Activated CD8-positive, alpha-beta T cell treated with anti-CD3 and anti-CD28 coated beads for 36 hours (primary cell): ENCODE measurements at regions not wholly inside any gene's neighbourhood (a gene's known extent, or its start where the extent isn't known, plus 50 kb on each side); places are given as distances from the start of the nearest gene placed in this dataset.

Experiments used
- ATAC-seq: fragments of 200-7000 bp; cut with Tn5 transposase; one replicate; pipeline ENCODE4 v1.10.0; 2021; ENCODE audit warnings: mild to moderate bottlenecking, moderate library complexity
- CTCF ChIA-PET: fragments of 350-600 bp; sonication (Branson Sonifier 250); formaldehyde crosslinking; loops from one replicate; lab custom pipeline; 2021; ENCODE audit warnings: antibody characterized with exemption; lab: Charles Lee
- POLR2A ChIA-PET: fragments of 350-600 bp; sonication (Branson Sonifier 250); formaldehyde crosslinking; loops from one replicate; lab custom pipeline; 2021; ENCODE audit warnings: antibody characterized with exemption; lab: Charles Lee
- DNase-seq: peaks from one replicate; pipeline ENCODE4 v3.0.0-alpha.2; 2020
- H3K27ac Mint-ChIP-seq: one replicate; pipeline ENCODE4 v1.8.0; 2021; ENCODE audit warnings: mild to moderate bottlenecking, mixed read lengths
- H3K27me3 Mint-ChIP-seq: one replicate; pipeline ENCODE4 v1.8.0; 2021; ENCODE audit warnings: mixed read lengths
- H3K36me3 Mint-ChIP-seq: one replicate; pipeline ENCODE4 v1.8.0; 2021; ENCODE audit warnings: low read depth, mixed read lengths
- H3K4me1 Mint-ChIP-seq: one replicate; pipeline ENCODE4 v1.8.0; 2021; ENCODE audit warnings: low read depth, mixed read lengths
- H3K4me3 Mint-ChIP-seq: one replicate; pipeline ENCODE4 v1.8.0; 2021; ENCODE audit warnings: mild to moderate bottlenecking, moderate library complexity, mixed read lengths
- H3K9me3 Mint-ChIP-seq: one replicate; pipeline ENCODE4 v1.8.0; 2021; ENCODE audit warnings: mixed read lengths
- intact Hi-C: fragments of 100-400 bp; cut with micrococcal nuclease; formaldehyde crosslinking; loops from one replicate; pipeline ENCODE4 v1.10.0; 2022
- TF ChIP-seq, protein P1 (sequence below): fragments of 200-600 bp; IDR thresholded peaks from one replicate; pipeline ENCODE4 v1.8.0; 2022; ENCODE audit warnings: antibody characterized with exemption, mild to moderate bottlenecking

DNA sequence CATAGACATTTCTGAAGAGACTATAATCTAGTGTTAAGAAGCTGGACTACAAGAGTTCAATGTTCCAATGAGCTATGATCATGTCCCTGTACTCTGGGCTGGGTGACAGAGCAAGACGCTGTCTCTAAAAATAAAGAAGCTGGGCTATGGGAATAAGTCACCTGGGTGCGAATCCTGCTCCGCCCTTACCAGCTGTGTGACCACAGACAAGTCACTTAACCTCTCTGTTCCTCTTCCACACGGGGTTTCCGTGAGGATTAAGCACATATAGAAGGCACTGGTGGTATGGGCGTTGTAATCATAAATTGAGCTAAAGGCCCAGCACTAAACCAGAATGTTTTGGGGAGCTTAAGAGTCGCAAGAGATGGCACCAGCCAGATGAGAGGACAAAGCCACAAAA, 178.5 kb downstream of the HAUS1 start:
- intact Hi-C loops: loop anchor here (5.0 kb wide), 2 partner anchors 200 to 375 kb away; partner anchors contain the start of gene LOXHD1
- Mint-ChIP-seq H3K9me3 (no peaks in the 10 kb centered on the region), H3K4me1 (peaks cover 4% of the 10 kb centered on the region), H3K36me3 (no peaks in the 10 kb centered on the region), H3K4me3 (no peak overlapping the region), H3K27me3 (no peaks in the 10 kb centered on the region), H3K27ac (no peak overlapping the region)
- ChIA-PET CTCF (interaction anchor here (0.7 to 6.3 kb wide), 5 partner anchors 25 to 375 kb away, joined by 3 to 56 read pairs (median 28); partner anchors contain the start of gene LOXHD1), POLR2A (interaction anchor here (1.1 kb wide), 1 partner anchor 110 kb away, joined by 4 read pairs; no protein-coding TSS in a partner anchor)
- TF ChIP-seq, protein P1, sequence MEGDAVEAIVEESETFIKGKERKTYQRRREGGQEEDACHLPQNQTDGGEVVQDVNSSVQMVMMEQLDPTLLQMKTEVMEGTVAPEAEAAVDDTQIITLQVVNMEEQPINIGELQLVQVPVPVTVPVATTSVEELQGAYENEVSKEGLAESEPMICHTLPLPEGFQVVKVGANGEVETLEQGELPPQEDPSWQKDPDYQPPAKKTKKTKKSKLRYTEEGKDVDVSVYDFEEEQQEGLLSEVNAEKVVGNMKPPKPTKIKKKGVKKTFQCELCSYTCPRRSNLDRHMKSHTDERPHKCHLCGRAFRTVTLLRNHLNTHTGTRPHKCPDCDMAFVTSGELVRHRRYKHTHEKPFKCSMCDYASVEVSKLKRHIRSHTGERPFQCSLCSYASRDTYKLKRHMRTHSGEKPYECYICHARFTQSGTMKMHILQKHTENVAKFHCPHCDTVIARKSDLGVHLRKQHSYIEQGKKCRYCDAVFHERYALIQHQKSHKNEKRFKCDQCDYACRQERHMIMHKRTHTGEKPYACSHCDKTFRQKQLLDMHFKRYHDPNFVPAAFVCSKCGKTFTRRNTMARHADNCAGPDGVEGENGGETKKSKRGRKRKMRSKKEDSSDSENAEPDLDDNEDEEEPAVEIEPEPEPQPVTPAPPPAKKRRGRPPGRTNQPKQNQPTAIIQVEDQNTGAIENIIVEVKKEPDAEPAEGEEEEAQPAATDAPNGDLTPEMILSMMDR: no peak
- ATAC-seq (no peak), DNase-seq (no peak)

DNA sequence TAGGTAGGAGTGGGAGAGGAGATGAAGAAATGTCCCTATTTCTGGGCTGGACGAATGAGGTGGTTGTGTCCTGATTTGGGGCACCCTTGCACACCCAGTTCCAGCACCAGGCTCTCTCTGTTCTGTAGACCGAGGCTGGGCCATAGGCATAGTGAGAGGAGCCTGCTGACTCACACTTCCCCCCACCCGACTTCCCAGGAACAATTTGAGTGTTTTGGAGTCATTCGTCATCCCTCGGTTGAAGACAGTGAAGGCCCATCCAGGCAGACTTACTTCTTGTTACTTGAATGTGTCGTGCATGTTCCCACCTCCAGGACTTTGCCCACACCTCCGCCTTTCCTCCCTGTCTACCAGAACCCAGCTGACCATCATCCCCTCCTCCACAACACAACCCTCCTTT, 179.1 kb downstream of the HAUS1 start:
- Mint-ChIP-seq H3K36me3 (no peaks in the 10 kb centered on the region), H3K27me3 (no peaks in the 10 kb centered on the region)
- intact Hi-C loops: loop anchor here (5.0 kb wide), 2 partner anchors 199 to 374 kb away; partner anchors contain the start of gene LOXHD1

DNA sequence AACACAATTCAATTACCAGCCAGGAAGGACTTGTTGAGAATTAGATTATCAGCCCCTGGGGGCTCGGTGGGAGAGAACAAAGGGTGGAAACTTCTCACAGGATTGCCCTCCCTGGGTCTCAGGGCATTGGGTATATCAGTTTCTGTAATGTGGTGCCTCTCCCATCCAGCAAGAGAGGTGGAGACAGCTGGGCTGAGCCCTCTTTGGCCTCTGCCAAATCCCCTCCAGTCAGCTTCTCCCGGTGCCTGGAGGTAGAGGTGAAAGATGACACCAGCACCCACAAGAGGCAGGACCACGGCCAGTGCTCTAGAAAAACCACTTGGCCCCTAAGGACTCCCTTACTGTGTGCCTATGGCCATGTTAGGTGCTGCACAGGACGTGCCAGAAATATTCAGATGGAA, 179.7 kb downstream of the HAUS1 start:
- intact Hi-C loops: loop anchor here (5.0 kb wide), 2 partner anchors 198 to 373 kb away; partner anchors contain the start of gene LOXHD1
- no peaks in the 10 kb centered on the region for H3K27me3 Mint-ChIP-seq
- no peaks in the 10 kb centered on the region for H3K9me3 Mint-ChIP-seq
- ATAC-seq (no peak), DNase-seq (no peak)
- no peaks in the 10 kb centered on the region for H3K36me3 Mint-ChIP-seq
- ChIA-PET CTCF (interaction anchor here (0.9 to 1.0 kb wide), 2 partner anchors 374 to 376 kb away, joined by 3 to 4 read pairs; no protein-coding TSS in a partner anchor), POLR2A (no interaction called here)
- H3K27ac Mint-ChIP-seq: no peak overlapping the region
- no peaks in the 10 kb centered on the region for H3K4me1 Mint-ChIP-seq
- H3K4me3 Mint-ChIP-seq: no peak overlapping the region
- TF ChIP-seq, protein P1: no peak

More for the DNA sequence above, 179.1 kb downstream of the HAUS1 start:
- Mint-ChIP-seq H3K4me3 (no peak overlapping the region), H3K27ac (no peak overlapping the region), H3K9me3 (no peaks in the 10 kb centered on the region), H3K4me1 (peaks cover 2% of the 10 kb centered on the region)
- TF ChIP-seq, protein P1: no peak
- CTCF ChIA-PET: interaction anchor here (0.5 to 6.3 kb wide), 6 partner anchors 110 to 377 kb away, joined by 3 to 56 read pairs (median 16); partner anchors contain the start of gene LOXHD1
- no peak for ATAC-seq
- POLR2A ChIA-PET: no interaction called here
- DNase-seq: no peak

DNA sequence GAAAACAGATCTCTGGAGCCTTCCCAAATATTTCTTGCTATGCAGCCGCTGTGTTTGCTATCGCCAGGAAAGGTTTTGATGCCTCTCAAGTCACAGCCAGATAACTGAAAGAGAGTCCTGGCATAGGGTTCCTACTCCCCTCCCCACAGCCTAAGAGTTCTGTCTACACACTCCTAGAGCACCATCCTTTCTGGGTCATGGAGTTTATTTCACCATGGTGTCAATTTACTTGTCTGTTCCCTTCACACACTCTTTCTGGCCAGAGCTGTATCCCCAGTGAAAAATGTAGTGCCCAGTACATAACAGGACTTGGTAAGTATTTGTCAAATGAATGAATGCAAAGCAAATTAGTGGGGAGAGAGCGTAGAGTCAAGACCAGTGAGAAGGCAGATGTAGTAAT, 185.3 kb downstream of the HAUS1 start:
- Mint-ChIP-seq H3K9me3 (no peaks in the 10 kb centered on the region), H3K4me3 (no peak overlapping the region), H3K27me3 (no peaks in the 10 kb centered on the region), H3K27ac (no peak overlapping the region), H3K4me1 (no peaks in the 10 kb centered on the region), H3K36me3 (no peaks in the 10 kb centered on the region)
- DNase-seq: no peak
- no peak for ATAC-seq
- POLR2A ChIA-PET: interaction anchor here (0.6 kb wide), 1 partner anchor 1334 kb away, joined by 3 read pairs; no protein-coding TSS in a partner anchor
- CTCF ChIA-PET: no interaction called here
- TF ChIP-seq, protein P1: no peak
- intact Hi-C loops: no loop called here

DNA sequence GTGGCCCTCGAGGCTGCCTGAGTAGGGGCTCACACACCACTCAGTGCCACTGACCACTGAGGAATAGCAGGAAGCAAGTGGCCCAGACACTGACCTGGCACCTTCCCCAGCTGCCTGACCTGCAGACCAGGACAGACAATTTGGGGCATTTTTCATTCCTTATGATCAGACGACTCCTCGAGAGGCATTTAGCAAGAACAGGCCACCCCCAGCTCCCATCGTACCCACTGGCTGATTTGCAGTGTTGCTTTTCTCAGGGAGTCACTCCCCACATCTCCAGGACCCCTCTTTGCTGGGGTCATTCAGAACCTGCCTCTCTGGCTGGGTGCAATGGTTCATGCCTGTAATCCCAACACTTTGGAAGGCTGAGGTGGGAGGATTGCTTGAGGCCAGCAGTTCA, 185.7 kb downstream of the HAUS1 start:
- Mint-ChIP-seq H3K27me3 (no peaks in the 10 kb centered on the region), H3K36me3 (no peaks in the 10 kb centered on the region), H3K4me1 (no peaks in the 10 kb centered on the region), H3K9me3 (no peaks in the 10 kb centered on the region), H3K27ac (no peak overlapping the region), H3K4me3 (no peak overlapping the region)
- ATAC-seq (no peak), DNase-seq (no peak)
- TF ChIP-seq, protein P1: no peak
- POLR2A ChIA-PET: interaction anchor here (0.9 kb wide), 1 partner anchor 117 kb away, joined by 3 read pairs; a partner anchor contains a TSS
- CTCF ChIA-PET: interaction anchor here (0.7 to 2.4 kb wide), 3 partner anchors 9 to 368 kb away, joined by 4 to 8 read pairs (median 5); a partner anchor contains a TSS
- intact Hi-C loops: no loop called here
